Cardiac muscle cell (in vitro differentiated cells and primary cell): ENCODE measurements at regions not wholly inside any gene's neighbourhood (a gene's known extent, or its start where the extent isn't known, plus 50 kb on each side); places are given as distances from the start of the nearest gene placed in this dataset.

Experiments
- DNase-seq, 2 donors: peaks; one replicate each; pipeline versions ENCODE4 v3.0.0 to v3.0.0-alpha.2; 2010 to 2017; ENCODE audit warnings: low read depth in 1 of 2, low spot score in 1 of 2
- H3K27ac ChIP-seq: fragments of 200-600 bp; sonication (generic); 2 replicates; pipeline ENCODE4 v1.5.1; 2016
- H3K27me3 ChIP-seq: fragments of 200-600 bp; sonication (generic); 2 replicates; pipeline ENCODE4 v1.6.0; 2016; ENCODE audit warnings: control low read depth
- H3K36me3 ChIP-seq: fragments of 200-600 bp; sonication (generic); 2 replicates; pipeline ENCODE4 v1.5.1; 2016; ENCODE audit warnings: control low read depth
- H3K4me1 ChIP-seq: fragments of 200-600 bp; sonication (generic); 2 replicates; pipeline ENCODE4 v1.8.1; 2017; ENCODE audit warnings: low read depth, mild to moderate bottlenecking, mixed run types
- H3K4me3 ChIP-seq: fragments of 200-600 bp; sonication (generic); 2 replicates; pipeline ENCODE4 v1.5.1; 2016; ENCODE audit warnings: mild to moderate bottlenecking
- H3K9me3 ChIP-seq: fragments of 200-600 bp; sonication (generic); 2 replicates; pipeline ENCODE4 v1.5.1; 2017; ENCODE audit warnings: low read depth, mild to moderate bottlenecking, control low read depth
- CTCF ChIP-seq: IDR thresholded peaks from 2 replicates; pipeline ENCODE4 v1.5.1; 2012; ENCODE audit warnings: low read depth, mild to moderate bottlenecking, low read length

GRCh38 chr13:84481958-84482357 lies 599.7 kb upstream of the SLITRK1 start:
- no peaks in the 10 kb centered on the region for H3K27me3 ChIP-seq
- no peak overlapping the region for H3K4me3 ChIP-seq
- H3K4me1 ChIP-seq, result no peaks in the 10 kb centered on the region
- no peaks in the 10 kb centered on the region for H3K9me3 ChIP-seq
- DNase-seq, result peak in 1 of 2 donors; percentile 6
- no peak overlapping the region for H3K27ac ChIP-seq
- H3K36me3 ChIP-seq, result no peaks in the 10 kb centered on the region
- no peak for TF ChIP-seq CTCF

GRCh38 chr13:84479656-84480055 lies 597.4 kb upstream of the SLITRK1 start:
- Histone ChIP-seq H3K4me3 (no peak overlapping the region), H3K4me1 (no peaks in the 10 kb centered on the region), H3K9me3 (no peaks in the 10 kb centered on the region), H3K36me3 (no peaks in the 10 kb centered on the region), H3K27me3 (no peaks in the 10 kb centered on the region), H3K27ac (no peak overlapping the region)
- no peak for TF ChIP-seq CTCF
- no peak for DNase-seq

- DNase-seq, result no peak
- TF ChIP-seq CTCF, result no peak
- no peaks in the 10 kb centered on the region for H3K4me1 ChIP-seq
Measured at GRCh38 chr13:84470528-84470927, 588.3 kb upstream of the SLITRK1 start.

GRCh38 chr13:84466461-84466860 lies 584.2 kb upstream of the SLITRK1 start:
- Histone ChIP-seq H3K27ac (no peak overlapping the region), H3K4me3 (no peak overlapping the region), H3K27me3 (no peaks in the 10 kb centered on the region), H3K9me3 (no peaks in the 10 kb centered on the region), H3K4me1 (no peaks in the 10 kb centered on the region), H3K36me3 (no peaks in the 10 kb centered on the region)
- no peak for TF ChIP-seq CTCF
- no peak for DNase-seq

More at GRCh38 chr13:84470528-84470927, 588.3 kb upstream of the SLITRK1 start:
- Histone ChIP-seq H3K27ac (no peak overlapping the region), H3K36me3 (no peaks in the 10 kb centered on the region), H3K27me3 (no peaks in the 10 kb centered on the region), H3K9me3 (no peaks in the 10 kb centered on the region), H3K4me3 (no peak overlapping the region)

DNA sequence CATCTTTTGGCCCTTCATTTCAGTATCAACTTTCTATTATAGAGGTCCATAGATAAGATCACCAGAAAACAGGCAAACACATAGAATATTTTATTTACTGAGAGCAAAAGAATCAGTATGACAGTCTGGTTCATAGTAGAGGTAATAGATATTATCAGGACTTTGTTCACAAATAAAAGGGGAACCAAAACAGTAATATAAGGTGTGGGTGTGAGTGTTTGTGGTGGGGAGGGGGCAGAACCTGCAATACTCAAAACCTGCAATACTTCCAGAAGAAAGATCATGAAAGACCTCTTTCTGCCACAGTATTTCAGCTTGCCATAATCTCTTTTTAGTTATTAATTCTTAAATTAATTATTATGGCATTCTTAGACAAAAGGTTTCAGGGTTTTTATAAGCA lies 578.7 kb upstream of the SLITRK1 start:
- Histone ChIP-seq H3K27me3 (no peaks in the 10 kb centered on the region), H3K9me3 (no peaks in the 10 kb centered on the region), H3K27ac (no peak overlapping the region), H3K4me3 (no peak overlapping the region), H3K36me3 (no peaks in the 10 kb centered on the region), H3K4me1 (no peaks in the 10 kb centered on the region)
- no peak for TF ChIP-seq CTCF
- no peak for DNase-seq
